DOHH2 (cell line): ENCODE measurements at regions not wholly inside any gene's neighbourhood (a gene's known extent, or its start where the extent isn't known, plus 50 kb on each side); places are given as distances from the start of the nearest gene placed in this dataset.

Experiments
- CTCF ChIP-seq: fragments of 200-600 bp; sonication (generic); IDR thresholded peaks from one replicate; pipeline ENCODE4 v1.5.1; 2014; ENCODE audit warnings: antibody characterized with exemption, mild to moderate bottlenecking, low read depth, low read length; ENCODE audit not compliant: poor library complexity, severe bottlenecking
- EZH2phosphoT487 ChIP-seq: fragments of 200-600 bp; sonication (generic); IDR thresholded peaks from 2 replicates; pipeline ENCODE4 v1.6.1; 2017; ENCODE audit warnings: borderline replicate concordance, mild to moderate bottlenecking, antibody characterized with exemption, low read length, moderate library complexity, mixed read lengths

- no peak for TF ChIP-seq CTCF
- TF ChIP-seq EZH2phosphoT487, result no peak
Measured at GRCh38 chr2:59752512-59752911, 800.9 kb downstream of the BCL11A start.
